Breast epithelium (tissue), 3 donors: ENCODE measurements at regions not wholly inside any gene's neighbourhood (a gene's known extent, or its start where the extent isn't known, plus 50 kb on each side); places are given as distances from the start of the nearest gene placed in this dataset.

Source experiments
- CTCF ChIP-seq, 3 donors: fragments of 450-650 bp; IDR thresholded peaks; one replicate each; pipeline ENCODE4 v1.5.1; 2016 to 2017; ENCODE audit warnings: antibody characterized with exemption in 3 of 3, mild to moderate bottlenecking in 3 of 3, moderate library complexity in 3 of 3
- POLR2A ChIP-seq: fragments of 450-650 bp; IDR thresholded peaks from one replicate; pipeline ENCODE4 v1.6.1; 2016; ENCODE audit warnings: antibody characterized with exemption, mild to moderate bottlenecking, moderate library complexity

GRCh38 chr1:106793651-106794050 is 262.8 kb upstream of the PRMT6 start:
- no peak for TF ChIP-seq CTCF (IDR thresholded peaks at IDR 0.05)
- TF ChIP-seq POLR2A: no peak
